H4 (cell line): ENCODE measurements at regions not wholly inside any gene's neighbourhood (a gene's known extent, or its start where the extent isn't known, plus 50 kb on each side); places are given as distances from the start of the nearest gene placed in this dataset.
"Not testable (repeated sequence)": the region's sequence is repeated elsewhere in the genome, so short reads cannot be mapped to it uniquely, and the experiment has no call there.

ENCODE experiments used
- DNase-seq: peaks from one replicate; pipeline ENCODE4 v3.0.0-alpha.2; 2015; ENCODE audit warnings: low spot score

DNA sequence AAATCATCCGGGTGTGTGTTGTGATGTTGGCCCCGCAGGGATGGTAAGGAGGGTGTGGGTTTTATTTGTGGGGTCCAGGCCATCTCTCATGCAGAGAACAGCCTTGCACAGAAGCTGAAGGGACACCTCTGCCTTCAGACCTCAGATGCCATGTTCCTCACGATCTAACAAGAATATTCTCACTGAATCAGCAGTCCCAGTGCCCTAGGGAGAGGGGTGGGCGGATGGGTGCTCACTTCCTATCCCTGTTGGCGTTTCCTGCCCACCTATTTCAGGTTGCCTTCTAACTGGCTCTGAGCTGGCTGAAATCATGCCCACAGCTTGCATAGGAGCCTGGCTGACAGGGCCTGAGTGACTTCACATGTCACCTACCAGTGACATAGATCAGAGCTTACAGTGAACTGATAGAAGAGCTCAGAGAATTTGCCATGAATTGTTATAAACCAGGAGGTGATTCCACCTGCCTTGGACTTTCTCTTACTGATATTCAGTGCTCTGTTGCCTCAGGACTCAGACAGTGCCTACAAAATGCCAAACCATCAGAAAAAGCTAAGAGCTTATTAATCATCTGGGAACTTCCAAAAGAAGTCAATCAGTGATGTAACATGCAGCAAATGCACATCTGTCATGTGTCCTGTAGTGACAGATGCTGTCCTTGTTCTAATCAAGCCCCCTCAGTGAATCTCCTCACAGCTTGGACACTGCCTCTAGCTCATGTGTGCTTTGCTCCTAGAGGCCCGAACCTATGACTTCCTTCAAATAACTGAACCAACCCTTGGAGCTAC, 186.8 kb upstream of the ADRA1D start:
- DNase-seq = no peak

DNA sequence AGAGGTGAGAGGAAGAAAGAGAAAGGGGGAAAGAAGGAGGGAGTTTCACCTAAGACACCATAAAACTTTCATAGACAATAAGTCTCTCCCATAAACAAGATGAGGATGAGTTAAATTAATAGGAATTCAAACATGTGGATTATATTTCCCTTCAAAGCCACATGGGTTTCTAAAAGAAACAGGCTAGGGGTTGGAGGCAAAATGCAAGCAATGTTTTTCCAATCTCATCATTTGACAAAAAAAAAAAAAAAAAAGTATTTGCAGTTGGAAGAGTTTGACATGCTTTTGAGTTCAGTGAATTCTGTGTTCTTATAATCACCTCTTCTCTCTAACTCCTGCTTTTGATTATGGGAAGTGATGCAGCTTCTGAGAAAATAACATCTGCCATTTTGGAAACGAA, 186.1 kb upstream of the ADRA1D start:
- DNase-seq = no peak

DNA sequence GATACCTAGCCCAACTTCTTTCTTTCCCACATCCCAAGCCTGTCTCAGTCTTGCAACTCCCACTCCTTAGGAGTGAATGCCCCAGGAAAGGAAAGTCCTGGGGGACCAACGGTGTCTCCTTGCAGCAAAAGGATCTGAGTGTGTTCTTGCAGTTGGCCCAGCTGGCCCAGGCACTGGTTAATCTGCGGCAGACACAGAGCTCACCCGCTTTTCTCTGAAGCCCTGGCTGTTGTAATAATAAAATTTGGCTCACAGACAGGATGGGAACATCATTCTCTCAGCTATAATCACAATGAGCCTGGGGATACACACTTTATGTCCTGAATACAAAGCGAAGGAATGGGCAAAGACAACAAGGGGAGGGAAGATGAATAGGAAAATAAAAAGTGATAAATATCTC, 185.6 kb upstream of the ADRA1D start:
- DNase-seq = no peak

DNA sequence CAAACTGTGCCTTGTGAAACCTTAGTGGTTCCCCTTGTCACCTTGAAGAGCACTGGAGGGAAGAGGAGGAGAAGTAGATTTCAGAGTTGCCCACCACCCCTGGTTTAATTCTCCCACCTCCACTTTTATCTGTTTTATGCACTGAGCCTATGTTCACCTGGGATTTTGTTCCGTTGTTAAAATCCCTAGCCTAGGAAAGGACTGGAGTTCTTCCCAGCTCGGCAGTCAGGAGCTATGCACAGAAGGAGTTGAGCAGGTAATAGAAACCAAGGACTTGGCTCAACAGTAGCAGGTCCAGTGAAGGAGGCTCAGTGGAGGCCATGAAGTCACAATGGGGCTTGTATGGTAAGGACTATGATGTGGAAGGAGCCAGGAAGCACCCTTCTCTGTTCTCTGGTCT, 182.4 kb upstream of the ADRA1D start:
- DNase-seq = no peak

DNA sequence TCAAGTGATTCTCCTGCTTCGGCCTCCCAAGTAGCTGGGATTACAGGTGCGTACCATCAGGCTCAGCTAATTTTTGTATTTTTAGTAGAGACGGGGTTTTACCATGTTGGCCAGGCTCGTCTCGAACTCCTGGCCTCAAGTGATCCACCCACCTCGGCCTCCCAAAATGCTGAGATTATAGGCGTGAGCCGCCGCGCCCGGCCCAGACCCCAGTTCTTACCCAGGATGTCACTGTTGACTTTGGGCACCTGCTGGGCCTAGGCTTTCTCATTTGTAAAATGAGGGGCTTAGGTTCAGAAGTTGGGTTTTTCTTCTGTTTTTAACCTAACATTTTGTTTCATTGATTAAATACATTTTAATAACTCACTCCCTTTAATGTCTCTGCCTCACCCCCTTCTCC, 181.7 kb upstream of the ADRA1D start:
- not testable (repeated sequence) for DNase-seq

DNA sequence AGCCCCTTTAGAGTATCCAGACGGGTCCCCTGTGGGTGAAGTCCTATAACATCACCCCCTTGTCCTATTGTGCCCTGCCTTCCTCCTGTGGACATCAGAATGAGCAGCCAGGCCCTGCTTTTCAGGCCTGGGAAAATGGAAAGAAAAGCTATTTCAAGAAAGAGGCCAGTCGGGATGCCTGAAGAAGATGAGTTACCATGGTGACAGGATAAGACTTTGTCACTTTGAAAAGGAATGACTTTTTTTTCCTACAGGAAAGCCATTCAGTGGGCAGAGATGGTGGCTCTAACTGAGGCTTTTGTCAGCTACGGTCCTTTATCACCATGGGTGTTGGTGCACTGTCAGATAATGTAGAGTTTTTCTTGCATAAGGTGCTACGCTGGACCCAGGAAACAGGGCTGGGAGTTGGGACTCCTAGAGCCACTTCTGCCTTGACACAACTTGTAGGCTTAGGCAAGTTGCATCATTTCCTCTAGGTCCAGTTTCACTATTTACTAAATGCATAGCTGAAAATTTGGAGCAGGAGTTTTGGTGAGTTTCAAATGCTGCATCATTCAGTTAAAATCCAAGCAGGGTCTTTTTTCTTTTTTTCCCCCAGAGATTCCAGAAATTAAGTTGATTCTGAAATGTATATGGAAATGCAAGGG, 179.0 kb upstream of the ADRA1D start:
- no peak for DNase-seq

DNA sequence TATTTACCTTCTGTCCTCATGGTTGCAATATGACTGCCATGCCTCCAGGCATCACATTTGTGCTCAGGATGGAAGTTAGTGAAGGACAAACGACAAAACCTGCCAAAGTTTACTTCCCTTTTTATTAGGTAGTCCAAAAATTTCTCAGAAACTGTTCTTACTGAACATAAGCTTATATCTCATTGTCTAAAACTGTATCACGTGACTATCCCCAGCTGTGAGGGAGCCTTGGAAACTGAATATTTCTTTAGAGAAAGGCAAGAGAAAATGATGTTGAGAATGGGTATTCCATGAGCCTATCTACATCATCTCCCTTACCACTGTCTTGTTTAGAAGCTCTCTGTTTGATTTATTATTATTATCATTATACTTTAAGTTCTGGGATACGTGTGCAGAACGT, 169.1 kb upstream of the ADRA1D start:
- DNase-seq = no peak

DNA sequence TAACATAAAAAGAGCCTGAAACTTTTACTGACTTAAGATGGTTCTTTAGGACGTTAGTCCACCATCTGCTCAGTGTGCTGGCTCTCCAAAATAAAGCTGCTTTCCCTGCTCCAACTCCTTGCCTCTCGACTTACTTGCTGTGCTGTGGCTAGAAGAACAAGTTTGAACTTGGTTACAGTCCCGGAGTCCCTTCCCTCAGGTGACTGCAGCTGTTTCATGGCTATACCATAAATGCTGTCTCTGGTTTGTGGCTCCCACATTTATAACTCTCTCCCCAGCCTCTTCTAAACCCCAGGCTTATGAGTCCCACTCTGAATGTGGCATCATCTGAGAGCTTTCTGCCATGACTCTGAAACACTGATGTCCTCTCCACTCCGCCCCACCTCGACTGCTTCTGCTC, 166.2 kb upstream of the ADRA1D start:
- DNase-seq = no peak

DNA sequence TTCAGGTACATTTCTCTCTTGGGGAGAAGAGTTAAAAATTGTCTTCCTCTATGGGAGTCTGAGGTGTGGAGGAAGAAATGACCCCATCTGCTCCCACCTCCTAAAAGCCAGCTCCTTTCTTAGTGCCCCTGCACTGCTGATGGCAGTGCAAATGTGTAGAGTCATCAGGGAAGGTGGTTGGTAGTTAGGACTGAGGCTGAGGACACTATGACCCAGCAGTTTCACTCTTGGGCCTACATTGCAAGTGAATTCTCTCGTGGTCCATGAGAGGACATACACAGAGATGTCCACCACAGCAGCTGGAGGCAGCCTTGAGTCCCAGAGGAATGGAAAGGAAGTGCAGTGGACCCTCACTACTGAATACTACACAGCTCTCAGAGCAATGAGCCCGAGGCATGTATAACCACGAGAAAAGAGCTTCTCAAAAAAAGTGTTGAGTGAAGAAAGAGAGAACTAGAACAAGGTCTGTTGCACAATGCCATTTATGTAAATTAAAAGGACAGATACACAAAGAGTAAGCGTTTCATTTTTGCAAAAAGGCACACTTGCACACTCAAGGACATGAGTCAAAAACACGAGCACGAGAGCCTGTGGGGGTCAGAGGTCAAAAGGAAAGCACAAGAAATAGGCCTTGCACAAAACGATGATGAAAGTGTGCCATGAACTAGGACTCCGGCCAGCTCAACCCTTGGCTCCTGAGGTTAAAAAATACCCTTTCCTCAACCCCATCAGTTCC, 164.4 kb upstream of the ADRA1D start:
- no peak for DNase-seq

DNA sequence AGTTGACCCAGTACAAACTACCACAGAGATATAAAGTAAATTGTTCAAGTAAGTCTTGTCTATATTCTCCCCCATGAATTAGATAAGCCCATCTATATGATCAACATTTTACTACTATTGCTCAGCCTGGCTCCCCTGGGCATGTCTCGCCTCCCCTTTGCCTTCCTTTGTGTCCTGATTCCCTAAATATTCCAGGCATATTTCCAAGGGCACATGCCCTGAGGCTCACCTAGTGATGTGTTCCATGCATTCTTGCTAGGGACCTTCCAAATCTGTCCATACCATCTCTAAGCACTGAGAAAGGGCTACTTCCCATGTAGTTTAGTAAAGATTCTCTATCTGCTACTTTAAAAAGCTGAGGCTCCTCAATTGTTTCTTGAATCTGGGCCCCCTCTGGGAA, 163.1 kb upstream of the ADRA1D start:
- DNase-seq = no peak

DNA sequence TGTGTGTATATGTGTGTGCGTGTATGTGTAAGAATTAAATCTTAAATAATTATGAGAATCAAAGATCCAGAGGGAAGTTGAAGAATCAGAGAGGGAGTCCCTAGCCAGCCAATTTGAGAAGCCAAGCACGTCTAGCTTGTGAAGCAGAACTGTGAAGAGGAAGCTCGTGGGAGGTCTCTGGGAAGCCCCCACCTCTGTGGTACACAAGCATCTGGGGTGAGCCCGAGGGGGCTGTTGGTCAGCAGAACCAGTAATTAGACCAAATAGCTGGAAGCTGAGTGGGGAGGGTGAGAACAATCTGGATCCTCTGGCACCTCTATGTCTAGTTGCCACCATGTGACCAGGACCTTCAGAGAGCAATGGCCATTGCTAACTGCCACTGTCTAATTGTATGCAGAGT, 162.7 kb upstream of the ADRA1D start:
- DNase-seq = no peak

DNA sequence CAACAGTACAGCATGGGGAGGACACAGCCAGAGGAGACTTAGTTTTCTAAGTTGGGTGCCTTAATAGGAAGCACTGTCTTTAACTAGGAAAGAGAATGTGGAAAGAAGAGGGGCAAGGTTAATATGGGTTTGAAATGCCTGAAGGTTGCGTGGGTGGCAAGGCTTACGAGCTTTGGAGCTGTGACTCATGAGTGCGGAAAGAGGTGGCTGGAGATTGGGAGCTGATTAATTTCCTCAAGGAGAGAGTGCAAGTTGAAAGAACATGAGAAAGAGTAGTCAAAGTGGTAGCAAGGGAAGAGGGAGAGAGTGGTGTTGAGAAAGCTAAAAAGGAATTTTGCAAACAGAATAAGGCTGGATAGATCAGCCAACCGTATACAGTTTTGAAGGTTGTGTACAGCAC, 157.5 kb upstream of the ADRA1D start:
- DNase-seq = peak; percentile 63

DNA sequence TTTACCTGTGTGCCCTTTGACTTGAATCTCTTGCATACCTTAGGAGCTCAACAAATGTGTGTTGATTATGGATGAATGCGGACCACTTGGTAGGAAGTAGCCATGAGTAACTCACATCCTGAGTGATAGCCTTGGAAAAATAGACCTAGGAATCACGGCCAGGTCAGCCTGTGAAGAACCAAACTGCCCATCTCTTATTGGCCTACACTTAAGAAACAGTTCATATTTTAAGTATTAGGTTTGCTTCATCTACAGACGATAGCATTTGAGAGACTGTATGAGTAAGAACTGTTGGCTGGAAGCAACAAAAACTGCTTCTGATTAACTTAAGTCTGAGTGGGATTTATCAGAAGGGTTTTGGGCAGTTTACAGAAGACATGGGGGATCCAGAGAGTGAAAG, 152.5 kb upstream of the ADRA1D start:
- DNase-seq = no peak

DNA sequence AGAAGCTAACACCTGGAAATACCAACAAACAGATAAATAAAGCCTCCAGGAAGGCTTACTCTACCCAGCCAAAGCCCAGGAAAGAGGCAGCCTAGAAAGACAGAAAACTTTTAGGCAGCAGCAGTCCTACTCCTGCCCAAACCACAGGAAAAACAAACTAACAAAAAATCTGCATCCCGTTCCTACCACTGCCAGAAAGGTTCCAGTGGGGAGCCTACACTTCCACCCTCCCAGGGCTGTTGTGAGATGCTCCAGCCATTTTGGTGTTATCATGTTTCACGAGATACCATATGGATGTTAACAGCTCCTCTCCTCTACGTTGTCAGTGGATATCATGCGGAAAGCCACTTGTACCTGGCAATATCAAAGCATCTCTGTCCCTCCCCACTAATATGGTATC, 135.9 kb upstream of the ADRA1D start:
- DNase-seq = no peak

DNA sequence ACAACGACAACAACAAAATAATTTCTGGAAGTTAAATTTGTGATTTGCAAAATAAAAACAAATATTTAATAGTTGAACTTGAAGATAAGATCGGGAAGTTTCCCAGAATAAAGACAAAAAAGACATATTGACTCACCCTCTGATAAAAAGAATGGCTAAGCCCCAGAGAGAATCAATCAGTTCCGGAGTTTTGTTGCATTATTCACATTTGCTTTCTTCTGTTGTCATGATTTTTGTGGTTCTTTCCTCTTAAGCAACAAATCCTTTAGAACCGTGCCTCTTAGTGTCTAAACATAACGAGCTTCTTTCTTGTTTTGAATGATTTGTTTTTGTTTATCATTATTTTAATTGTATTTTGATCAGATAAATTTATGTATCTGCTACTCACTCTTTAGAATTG, 134.9 kb upstream of the ADRA1D start:
- DNase-seq = no peak

DNA sequence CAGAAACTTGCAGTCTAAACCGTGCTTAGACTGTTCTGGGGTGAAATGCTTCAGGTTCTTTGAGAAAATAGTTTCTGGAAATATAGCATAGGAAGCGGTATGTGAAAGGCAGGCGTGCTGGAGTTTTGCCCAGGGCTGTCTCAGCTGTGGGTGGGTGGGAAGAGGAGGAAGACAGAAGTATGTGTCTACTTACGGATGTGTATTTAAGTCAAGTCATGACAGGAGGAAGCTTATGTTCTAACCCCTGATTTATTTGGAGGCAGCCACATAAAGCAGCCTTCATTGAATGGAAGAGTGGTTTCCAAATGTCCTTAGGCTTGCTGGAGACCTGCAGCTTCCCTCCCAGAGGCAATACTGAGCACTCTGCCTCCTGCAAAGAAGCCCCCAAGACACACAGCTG, 126.8 kb upstream of the ADRA1D start:
- no peak for DNase-seq

DNA sequence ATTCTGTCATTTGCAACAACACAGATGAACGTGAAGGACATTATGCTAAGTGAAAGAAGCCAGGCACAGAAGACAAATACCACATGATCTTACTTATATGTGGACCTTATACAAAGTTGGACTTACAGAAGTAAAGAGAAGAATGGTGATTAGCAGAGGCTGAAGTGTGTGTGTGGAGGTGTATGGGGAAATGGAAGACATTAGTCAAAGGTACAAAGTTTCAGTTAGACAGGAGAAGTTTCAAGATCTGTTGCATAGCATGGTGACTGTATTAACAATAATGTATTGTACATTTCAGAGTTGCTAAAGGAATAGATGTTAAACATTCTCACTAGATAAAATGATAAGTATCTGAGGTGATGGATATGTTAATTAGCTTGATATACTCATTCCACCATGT, 124.4 kb upstream of the ADRA1D start:
- DNase-seq = no peak

DNA sequence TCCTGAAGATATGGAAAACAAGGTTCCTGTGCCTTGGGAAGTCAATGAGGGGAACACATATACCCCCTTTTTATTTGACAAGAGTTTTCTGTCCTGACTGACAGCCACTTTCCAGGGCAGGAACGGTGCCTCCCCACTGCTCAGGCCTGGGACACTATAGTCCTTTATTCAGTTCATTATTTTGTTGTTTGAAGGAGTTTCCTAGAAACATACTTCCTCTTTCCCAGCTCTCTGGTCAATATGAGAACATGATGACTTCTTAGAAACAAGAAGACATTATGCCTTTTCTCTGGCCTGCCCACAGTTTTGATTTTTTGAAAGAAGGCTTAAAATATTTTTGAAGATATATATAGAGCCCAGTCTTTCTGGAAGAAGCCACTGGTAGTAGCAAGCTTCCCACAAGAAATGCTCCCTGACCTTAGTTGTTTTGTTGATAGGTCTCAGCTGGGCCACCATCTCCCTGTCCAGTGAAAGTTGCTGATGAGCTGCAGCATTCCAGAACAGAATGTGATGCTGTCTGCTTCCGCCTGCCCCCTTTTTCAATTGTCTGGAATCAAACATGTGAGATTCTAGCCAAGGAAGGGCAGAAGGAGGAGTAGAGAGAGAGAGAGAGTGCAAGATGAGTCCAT, 122.7 kb upstream of the ADRA1D start:
- no peak for DNase-seq

DNA sequence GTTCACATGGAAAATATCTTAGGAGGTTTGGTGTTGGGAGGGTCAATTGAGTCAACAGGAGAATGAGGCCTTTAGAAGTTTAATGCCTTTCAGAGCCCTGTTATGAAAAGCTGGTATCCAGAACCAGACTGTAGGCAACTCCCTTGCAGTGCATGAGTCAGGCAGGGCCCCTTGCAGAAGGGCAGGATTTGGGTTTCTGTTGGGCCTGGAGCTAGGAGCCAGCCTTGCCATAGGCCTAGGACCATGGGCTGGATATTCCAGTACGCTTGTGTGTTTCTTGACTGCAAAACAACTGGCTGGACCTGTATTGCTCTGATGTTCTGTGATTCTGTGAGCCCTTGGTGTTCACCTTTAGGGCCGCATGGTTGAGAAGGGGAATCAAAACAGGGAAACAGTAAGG, 121.8 kb upstream of the ADRA1D start:
- no peak for DNase-seq

DNA sequence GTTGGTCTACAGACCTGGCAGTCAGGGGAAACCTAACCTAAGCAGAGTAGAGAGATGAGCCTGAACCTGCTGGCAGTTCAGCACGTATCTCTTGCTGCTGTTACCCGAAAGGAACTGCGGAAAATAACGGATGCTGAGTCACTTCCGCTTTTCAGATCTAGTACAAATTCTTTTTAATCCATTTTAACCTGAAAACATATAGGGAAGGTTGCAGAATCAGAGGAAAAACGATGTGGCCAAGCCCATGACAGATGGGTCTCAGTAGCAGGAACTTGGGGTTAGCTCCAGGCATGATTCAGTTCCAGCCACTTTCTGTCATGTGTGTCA, 120.7 kb upstream of the ADRA1D start:
- no peak for DNase-seq

DNA sequence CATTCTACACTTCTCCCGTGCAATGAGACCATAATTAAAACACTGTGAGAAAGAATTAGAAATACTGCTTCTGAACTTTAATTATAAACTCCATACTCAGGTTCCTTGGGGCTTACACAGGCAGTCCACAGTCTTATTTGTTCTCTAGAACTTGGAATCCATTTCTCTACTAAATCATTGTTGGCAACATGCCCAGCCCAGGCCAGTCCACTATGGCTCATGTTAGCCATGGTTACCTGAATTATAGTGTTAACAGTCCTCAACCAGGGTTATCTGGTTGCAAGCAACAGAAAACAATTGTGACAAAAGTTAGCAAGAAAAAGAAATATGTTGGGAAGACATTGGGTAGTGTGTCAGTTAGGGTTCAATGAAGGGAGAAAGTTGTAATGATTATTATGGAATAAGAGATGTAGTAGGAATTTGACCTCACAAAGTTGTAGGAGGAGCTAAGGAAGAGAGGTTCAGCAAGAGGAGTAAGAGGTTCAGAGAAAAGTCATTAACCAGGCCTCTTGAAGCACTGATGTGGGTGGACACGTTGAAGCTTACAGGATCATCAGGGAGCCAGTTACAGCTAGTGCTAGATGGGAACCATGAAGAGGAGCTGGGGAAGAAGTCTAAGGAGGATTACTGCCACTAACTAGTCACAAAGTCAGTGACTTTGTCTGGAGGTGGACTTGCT, 120.2 kb upstream of the ADRA1D start:
- DNase-seq = no peak

DNA sequence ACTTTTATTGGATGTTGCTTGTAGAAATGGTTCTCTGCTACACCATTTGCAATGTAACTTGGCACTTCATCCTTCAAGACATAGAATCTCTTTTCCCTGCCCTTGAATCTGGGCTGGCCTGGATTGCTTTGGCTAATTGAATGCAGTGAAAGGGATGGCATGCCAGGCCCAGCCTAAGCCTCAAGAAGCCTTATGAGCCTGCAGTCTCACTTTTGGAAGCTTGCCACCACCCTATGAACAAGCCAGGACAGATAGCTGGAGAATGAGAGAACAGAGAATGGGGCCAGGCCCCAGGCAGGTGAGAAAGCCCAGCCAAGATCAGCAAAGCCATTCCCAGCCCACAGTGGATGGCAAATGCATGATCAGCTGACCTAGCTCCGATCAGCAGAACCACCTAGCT, 117.0 kb upstream of the ADRA1D start:
- no peak for DNase-seq
